ENCODE measurements at regions not wholly inside any gene's neighbourhood (a gene's known extent, or its start where the extent isn't known, plus 50 kb on each side); places are given as distances from the start of the nearest gene placed in this dataset.

DNA sequence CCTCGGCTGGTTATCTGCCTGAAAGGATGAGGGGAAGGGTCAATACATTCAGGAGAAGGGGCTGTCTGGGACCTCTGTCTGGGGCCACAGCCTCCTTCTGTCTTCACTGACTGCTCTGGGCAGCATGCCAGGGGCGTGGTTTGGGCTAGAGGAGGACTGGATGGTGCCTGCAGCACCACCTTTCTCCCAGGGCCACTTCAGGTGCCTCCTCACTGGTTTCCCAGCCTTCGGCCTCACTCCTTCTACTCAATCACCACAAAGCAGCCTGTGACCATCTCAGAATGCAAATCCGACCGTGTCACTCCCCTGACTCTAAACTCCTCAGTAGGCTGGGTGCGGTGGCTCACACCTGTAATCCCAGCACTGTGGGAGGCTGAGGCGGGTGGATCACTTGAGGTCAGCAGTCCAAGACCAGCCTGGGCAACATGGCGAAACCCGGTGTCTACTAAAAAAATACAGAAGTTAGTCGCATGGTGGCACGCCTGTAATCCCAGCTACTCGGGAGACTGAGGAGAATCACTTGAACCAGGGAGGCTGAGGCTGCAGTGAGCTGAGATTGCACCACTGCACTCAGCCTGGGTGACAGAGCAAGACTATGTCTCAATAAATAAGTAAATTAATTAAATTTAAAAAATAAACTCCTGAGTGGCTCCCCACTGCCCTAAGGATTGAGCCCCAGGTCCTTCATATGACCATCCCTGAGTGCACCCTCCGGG lies 50.1 kb upstream of the ECE1 start:
- H3K36me3 ChIP-seq (ENCODE audit: insufficient read depth, low read length): no peaks in the 10 kb centered on the region
- H3K79me2 ChIP-seq (ENCODE audit: insufficient read depth, low read length): peaks cover 78% of the 10 kb centered on the region
- no peak overlapping the region for H2AFZ ChIP-seq (ENCODE audit: low read length)
- H3K9me3 ChIP-seq (ENCODE audit: low read depth, low read length): no peaks in the 10 kb centered on the region
- H3K4me2 ChIP-seq (ENCODE audit: insufficient read depth, low read length): no peak overlapping the region
- TF ChIP-seq, protein P1, sequence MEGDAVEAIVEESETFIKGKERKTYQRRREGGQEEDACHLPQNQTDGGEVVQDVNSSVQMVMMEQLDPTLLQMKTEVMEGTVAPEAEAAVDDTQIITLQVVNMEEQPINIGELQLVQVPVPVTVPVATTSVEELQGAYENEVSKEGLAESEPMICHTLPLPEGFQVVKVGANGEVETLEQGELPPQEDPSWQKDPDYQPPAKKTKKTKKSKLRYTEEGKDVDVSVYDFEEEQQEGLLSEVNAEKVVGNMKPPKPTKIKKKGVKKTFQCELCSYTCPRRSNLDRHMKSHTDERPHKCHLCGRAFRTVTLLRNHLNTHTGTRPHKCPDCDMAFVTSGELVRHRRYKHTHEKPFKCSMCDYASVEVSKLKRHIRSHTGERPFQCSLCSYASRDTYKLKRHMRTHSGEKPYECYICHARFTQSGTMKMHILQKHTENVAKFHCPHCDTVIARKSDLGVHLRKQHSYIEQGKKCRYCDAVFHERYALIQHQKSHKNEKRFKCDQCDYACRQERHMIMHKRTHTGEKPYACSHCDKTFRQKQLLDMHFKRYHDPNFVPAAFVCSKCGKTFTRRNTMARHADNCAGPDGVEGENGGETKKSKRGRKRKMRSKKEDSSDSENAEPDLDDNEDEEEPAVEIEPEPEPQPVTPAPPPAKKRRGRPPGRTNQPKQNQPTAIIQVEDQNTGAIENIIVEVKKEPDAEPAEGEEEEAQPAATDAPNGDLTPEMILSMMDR (IDR thresholded peaks at IDR 0.05; ENCODE audit: extremely low read depth, low read depth, low read length): no peak
- no peaks in the 10 kb centered on the region for H3K27me3 ChIP-seq (ENCODE audit: insufficient read depth, low read length)
- H3K4me3 ChIP-seq (ENCODE audit: insufficient read depth, low read length): no peak overlapping the region
- no peak for DNase-seq (ENCODE audit: insufficient read length, low spot score, missing footprints)
- H4K20me1 ChIP-seq (ENCODE audit: insufficient read depth, low read length): peaks cover 5% of the 10 kb centered on the region
- peaks cover 46% of the 10 kb centered on the region for H3K4me1 ChIP-seq (ENCODE audit: insufficient read depth, low read length)
- no peak overlapping the region for H3K27ac ChIP-seq (ENCODE audit: low read depth, low read length)

Measured in osteoblast (primary cell).